ENCODE measurements at regions not wholly inside any gene's neighbourhood (a gene's known extent, or its start where the extent isn't known, plus 50 kb on each side); places are given as distances from the start of the nearest gene placed in this dataset.

GRCh38 chr13:60887711-60888110 is 490.7 kb downstream of the TDRD3 start:
- H3K9me3 ChIP-seq: no peaks in the 10 kb centered on the region
- H3K27ac ChIP-seq: no peak overlapping the region
- no peaks in the 10 kb centered on the region for H3K27me3 ChIP-seq
- H3K36me3 ChIP-seq: no peaks in the 10 kb centered on the region
- no peaks in the 10 kb centered on the region for H3K4me1 ChIP-seq
- H3K4me3 ChIP-seq: no peak overlapping the region
- DNase-seq (ENCODE audit: low spot score): no peak
- TF ChIP-seq CTCF (IDR thresholded peaks at IDR 0.05): no peak

- Histone ChIP-seq H3K27me3 (no peaks in the 10 kb centered on the region), H3K4me3 (no peak overlapping the region), H3K36me3 (no peaks in the 10 kb centered on the region), H3K4me1 (no peaks in the 10 kb centered on the region), H3K9me3 (no peaks in the 10 kb centered on the region), H3K27ac (no peak overlapping the region)
- TF ChIP-seq CTCF (IDR thresholded peaks at IDR 0.05): no peak
- DNase-seq (ENCODE audit: low spot score): no peak
Observed at GRCh38 chr13:60881507-60881906, 484.5 kb downstream of the TDRD3 start.

GRCh38 chr13:60873116-60873515 is 476.1 kb downstream of the TDRD3 start:
- no peaks in the 10 kb centered on the region for H3K36me3 ChIP-seq
- H3K4me1 ChIP-seq: no peaks in the 10 kb centered on the region
- H3K4me3 ChIP-seq: no peak overlapping the region
- no peaks in the 10 kb centered on the region for H3K27me3 ChIP-seq
- DNase-seq (ENCODE audit: low spot score): no peak
- TF ChIP-seq CTCF (IDR thresholded peaks at IDR 0.05): no peak
- H3K9me3 ChIP-seq: no peaks in the 10 kb centered on the region
- no peak overlapping the region for H3K27ac ChIP-seq

- no peak for DNase-seq (ENCODE audit: low spot score)
- no peaks in the 10 kb centered on the region for H3K4me1 ChIP-seq
- no peaks in the 10 kb centered on the region for H3K36me3 ChIP-seq
- no peak overlapping the region for H3K27ac ChIP-seq
- TF ChIP-seq CTCF (IDR thresholded peaks at IDR 0.05): no peak
- no peak overlapping the region for H3K4me3 ChIP-seq
- H3K9me3 ChIP-seq: no peaks in the 10 kb centered on the region
- H3K27me3 ChIP-seq: no peaks in the 10 kb centered on the region
Observed at GRCh38 chr13:60869941-60870613, 473.1 kb downstream of the TDRD3 start.

GRCh38 chr13:60869225-60869624 is 472.2 kb downstream of the TDRD3 start:
- no peak overlapping the region for H3K27ac ChIP-seq
- no peak for TF ChIP-seq CTCF (IDR thresholded peaks at IDR 0.05)
- no peak overlapping the region for H3K4me3 ChIP-seq
- H3K9me3 ChIP-seq: no peaks in the 10 kb centered on the region
- H3K36me3 ChIP-seq: no peaks in the 10 kb centered on the region
- H3K4me1 ChIP-seq: no peaks in the 10 kb centered on the region
- no peaks in the 10 kb centered on the region for H3K27me3 ChIP-seq
- no peak for DNase-seq (ENCODE audit: low spot score)

GRCh38 chr13:60862036-60862435 is 465.0 kb downstream of the TDRD3 start:
- H3K27ac ChIP-seq: no peak overlapping the region

More at GRCh38 chr13:60862036-60862435, 465.0 kb downstream of the TDRD3 start:
- H3K4me3 ChIP-seq: no peak overlapping the region
- H3K4me1 ChIP-seq: no peaks in the 10 kb centered on the region
- no peaks in the 10 kb centered on the region for H3K36me3 ChIP-seq
- no peak for DNase-seq (ENCODE audit: low spot score)
- TF ChIP-seq CTCF (IDR thresholded peaks at IDR 0.05): no peak
- no peaks in the 10 kb centered on the region for H3K9me3 ChIP-seq
- no peaks in the 10 kb centered on the region for H3K27me3 ChIP-seq
